ENCODE measurements at regions not wholly inside any gene's neighbourhood (a gene's known extent, or its start where the extent isn't known, plus 50 kb on each side); places are given as distances from the start of the nearest gene placed in this dataset.
A peak's percentile ranks its signal among the peaks of the same experiment; 100 is the strongest.

DNA sequence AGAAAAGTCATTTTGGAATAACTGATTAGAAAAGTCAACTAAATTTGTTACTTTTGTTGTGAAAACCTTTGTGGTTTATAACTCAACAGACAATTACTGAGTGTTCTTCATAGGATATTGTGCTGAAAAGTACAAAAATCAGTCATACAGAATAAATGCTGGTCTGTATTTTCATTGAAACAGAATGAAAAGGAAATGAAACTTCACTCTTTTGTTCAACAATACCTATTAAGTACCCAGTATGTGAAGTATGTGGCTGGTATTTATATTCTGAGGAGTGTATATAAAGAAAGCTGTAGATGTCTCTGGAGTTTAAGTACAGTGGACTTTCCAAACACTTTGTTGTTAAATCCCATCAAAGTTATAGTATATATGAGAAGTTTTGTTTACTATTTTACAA is 828.4 kb upstream of the ATXN8OS start:
- Mint-ChIP-seq H3K4me1 (ENCODE audit: low read depth) (no peaks in the 10 kb centered on the region), H3K36me3 (ENCODE audit: insufficient read depth) (no peaks in the 10 kb centered on the region), H3K9me3 (ENCODE audit: low read depth) (no peaks in the 10 kb centered on the region), H3K27ac (no peak overlapping the region), H3K4me3 (ENCODE audit: low read depth) (no peak overlapping the region), H3K27me3 (no peaks in the 10 kb centered on the region)
- TF ChIP-seq, protein P1, sequence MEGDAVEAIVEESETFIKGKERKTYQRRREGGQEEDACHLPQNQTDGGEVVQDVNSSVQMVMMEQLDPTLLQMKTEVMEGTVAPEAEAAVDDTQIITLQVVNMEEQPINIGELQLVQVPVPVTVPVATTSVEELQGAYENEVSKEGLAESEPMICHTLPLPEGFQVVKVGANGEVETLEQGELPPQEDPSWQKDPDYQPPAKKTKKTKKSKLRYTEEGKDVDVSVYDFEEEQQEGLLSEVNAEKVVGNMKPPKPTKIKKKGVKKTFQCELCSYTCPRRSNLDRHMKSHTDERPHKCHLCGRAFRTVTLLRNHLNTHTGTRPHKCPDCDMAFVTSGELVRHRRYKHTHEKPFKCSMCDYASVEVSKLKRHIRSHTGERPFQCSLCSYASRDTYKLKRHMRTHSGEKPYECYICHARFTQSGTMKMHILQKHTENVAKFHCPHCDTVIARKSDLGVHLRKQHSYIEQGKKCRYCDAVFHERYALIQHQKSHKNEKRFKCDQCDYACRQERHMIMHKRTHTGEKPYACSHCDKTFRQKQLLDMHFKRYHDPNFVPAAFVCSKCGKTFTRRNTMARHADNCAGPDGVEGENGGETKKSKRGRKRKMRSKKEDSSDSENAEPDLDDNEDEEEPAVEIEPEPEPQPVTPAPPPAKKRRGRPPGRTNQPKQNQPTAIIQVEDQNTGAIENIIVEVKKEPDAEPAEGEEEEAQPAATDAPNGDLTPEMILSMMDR (IDR thresholded peaks at IDR 0.05; ENCODE audit: unreplicated experiment): no peak
- no peak for DNase-seq (ENCODE audit: low spot score, unreplicated experiment)

DNA sequence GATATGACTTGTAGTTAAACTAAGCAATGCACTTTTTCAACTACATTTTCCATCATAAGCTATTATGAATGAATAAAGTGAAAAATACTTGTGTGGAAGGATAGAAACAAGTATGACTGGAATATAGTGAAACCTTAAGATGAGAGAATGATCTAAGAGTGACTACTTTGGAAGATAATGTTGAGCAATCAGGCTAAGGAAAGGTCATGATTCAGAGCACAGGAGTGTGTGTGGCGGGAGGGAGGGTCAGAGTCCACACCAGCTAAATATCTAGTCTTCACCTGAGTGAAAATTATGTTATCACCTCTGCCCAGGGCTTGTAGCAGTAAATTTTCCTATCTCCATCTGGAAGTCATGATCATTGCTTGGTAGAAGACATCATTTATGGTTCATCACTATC is 833.4 kb upstream of the ATXN8OS start:
- no peaks in the 10 kb centered on the region for H3K9me3 Mint-ChIP-seq (ENCODE audit: low read depth)
- TF ChIP-seq, protein P1 (IDR thresholded peaks at IDR 0.05; ENCODE audit: unreplicated experiment): no peak
- H3K4me3 Mint-ChIP-seq (ENCODE audit: low read depth): no peak overlapping the region
- DNase-seq (ENCODE audit: low spot score, unreplicated experiment): no peak
- no peaks in the 10 kb centered on the region for H3K27me3 Mint-ChIP-seq
- no peaks in the 10 kb centered on the region for H3K36me3 Mint-ChIP-seq (ENCODE audit: insufficient read depth)
- no peak overlapping the region for H3K27ac Mint-ChIP-seq
- no peaks in the 10 kb centered on the region for H3K4me1 Mint-ChIP-seq (ENCODE audit: low read depth)

DNA sequence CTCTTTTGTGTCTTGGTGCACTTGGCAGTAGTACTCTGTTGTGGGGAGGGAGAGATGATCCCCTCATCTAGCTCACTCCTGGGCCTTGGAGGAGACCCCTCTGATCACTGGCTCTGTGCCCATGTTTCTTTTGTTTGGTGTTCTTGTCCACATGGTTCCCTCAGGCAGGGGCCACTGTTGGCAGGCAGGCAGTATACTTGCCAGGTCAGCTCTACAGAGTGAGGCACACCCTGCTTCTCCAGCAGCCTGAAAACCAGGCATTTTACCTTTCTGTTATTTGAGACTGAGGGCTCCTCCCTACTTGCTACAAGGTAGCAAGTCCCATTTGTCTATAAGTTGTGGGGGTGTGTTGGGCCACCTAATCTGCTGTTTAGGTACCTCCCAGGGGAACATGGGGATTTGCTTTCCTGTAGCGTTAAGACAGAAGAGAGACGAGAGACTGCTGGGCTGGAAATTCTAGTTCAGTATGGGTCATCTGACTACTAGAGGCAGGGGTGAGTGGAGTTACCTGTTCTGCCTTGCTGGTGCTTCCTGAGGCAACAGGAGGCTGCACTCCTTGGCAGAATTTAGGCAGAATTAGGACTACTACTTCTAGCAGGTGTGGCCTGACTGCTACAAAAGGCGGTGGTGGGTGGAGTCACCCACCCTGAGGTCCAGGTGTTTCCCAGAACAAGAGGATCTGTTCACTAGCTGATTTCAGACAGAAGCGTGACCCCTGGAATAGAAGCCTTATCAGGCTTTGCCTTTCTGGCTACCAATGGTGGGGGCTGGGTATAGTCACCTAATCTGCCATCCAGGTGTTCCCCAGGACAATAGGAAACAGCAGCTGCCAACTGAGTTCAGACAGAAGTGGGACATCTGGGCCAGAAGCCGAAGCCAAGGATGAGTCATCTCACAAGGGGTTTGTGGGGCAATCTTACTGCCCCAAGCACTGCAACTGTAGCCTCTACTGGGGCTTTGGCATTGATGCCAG is 843.0 kb upstream of the ATXN8OS start:
- Mint-ChIP-seq H3K27ac (no peak overlapping the region), H3K4me3 (ENCODE audit: low read depth) (no peak overlapping the region), H3K27me3 (no peaks in the 10 kb centered on the region), H3K9me3 (ENCODE audit: low read depth) (peaks cover 16% of the 10 kb centered on the region), H3K4me1 (ENCODE audit: low read depth) (no peaks in the 10 kb centered on the region), H3K36me3 (ENCODE audit: insufficient read depth) (no peaks in the 10 kb centered on the region)
- TF ChIP-seq, protein P1 (IDR thresholded peaks at IDR 0.05; ENCODE audit: unreplicated experiment): no peak
- no peak for DNase-seq (ENCODE audit: low spot score, unreplicated experiment)

DNA sequence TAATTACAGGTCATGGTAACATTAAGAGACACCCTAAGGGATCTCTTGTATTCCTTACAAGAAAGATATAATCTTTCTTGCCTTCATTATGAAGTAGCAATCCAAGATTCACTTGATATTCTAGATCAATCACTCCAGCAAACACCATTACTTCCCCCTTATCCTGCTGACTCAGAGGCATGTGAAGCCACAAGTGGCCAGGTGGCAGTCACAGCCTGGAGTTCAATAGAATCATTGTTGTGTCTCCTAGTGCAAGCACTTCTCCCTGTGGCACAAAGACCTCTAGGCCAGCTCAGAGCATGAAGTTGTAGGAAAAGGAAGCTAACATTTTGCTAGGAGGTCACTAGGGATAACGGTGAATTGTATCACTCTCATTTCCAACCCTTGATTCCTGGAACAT is 864.3 kb upstream of the ATXN8OS start:
- TF ChIP-seq, protein P1 (IDR thresholded peaks at IDR 0.05; ENCODE audit: unreplicated experiment): no peak
- H3K27ac Mint-ChIP-seq: peak overlapping the region; percentile 90
- no peaks in the 10 kb centered on the region for H3K27me3 Mint-ChIP-seq

DNA sequence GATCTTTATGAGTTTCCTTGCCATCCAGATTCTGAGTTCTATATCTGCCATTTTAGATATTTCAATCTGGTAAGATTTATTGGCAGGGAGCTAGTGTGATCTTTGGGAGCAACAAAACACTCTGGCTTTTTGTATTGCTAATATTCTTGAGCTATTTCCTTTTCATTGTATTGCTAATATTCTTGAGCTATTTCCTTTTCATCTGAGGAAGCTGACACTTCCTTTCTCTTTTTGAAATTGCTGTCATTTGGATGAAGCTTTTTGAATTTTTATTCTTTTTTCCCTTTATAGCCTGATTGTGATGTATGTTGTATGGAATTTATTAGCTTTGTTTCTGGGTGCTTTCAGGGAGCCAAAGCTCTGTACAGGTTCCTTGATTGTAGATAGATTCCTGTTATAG is 873.5 kb upstream of the ATXN8OS start:
- H3K4me1 Mint-ChIP-seq (ENCODE audit: low read depth): no peaks in the 10 kb centered on the region

More for the DNA sequence above, 864.3 kb upstream of the ATXN8OS start:
- no peaks in the 10 kb centered on the region for H3K36me3 Mint-ChIP-seq (ENCODE audit: insufficient read depth)
- H3K4me1 Mint-ChIP-seq (ENCODE audit: low read depth): peaks cover 3% of the 10 kb centered on the region
- H3K4me3 Mint-ChIP-seq (ENCODE audit: low read depth): no peak overlapping the region
- DNase-seq (ENCODE audit: low spot score, unreplicated experiment): no peak
- H3K9me3 Mint-ChIP-seq (ENCODE audit: low read depth): no peaks in the 10 kb centered on the region

More for the DNA sequence above, 873.5 kb upstream of the ATXN8OS start:
- Mint-ChIP-seq H3K27ac (no peak overlapping the region), H3K9me3 (ENCODE audit: low read depth) (peaks cover 4% of the 10 kb centered on the region), H3K27me3 (no peaks in the 10 kb centered on the region), H3K4me3 (ENCODE audit: low read depth) (no peak overlapping the region), H3K36me3 (ENCODE audit: insufficient read depth) (no peaks in the 10 kb centered on the region)
- DNase-seq (ENCODE audit: low spot score, unreplicated experiment): no peak
- TF ChIP-seq, protein P1 (IDR thresholded peaks at IDR 0.05; ENCODE audit: unreplicated experiment): no peak

All from progenitor cell of endocrine pancreas (in vitro differentiated cells).